H9 (cell line): ENCODE measurements at regions not wholly inside any gene's neighbourhood (a gene's known extent, or its start where the extent isn't known, plus 50 kb on each side); places are given as distances from the start of the nearest gene placed in this dataset.

Experiments used
- DNase-seq: peaks from one replicate; pipeline ENCODE4 v3.0.0-alpha.2; 2017
- H2AFZ ChIP-seq: one replicate; pipeline ENCODE4 v1.6.1; 2013; ENCODE audit warnings: mild to moderate bottlenecking, low read length, control low read depth, moderate library complexity
- H2AK5ac ChIP-seq: 2 replicates; pipeline ENCODE4 v1.6.1; 2013; ENCODE audit warnings: low read length, control low read depth, mixed read lengths; ENCODE audit not compliant: insufficient read length
- H2BK120ac ChIP-seq: one replicate; pipeline ENCODE4 v1.6.1; 2013; ENCODE audit warnings: low read depth, mild to moderate bottlenecking, low read length, control low read depth, inconsistent platforms; ENCODE audit not compliant: poor library complexity, severe bottlenecking
- H2BK12ac ChIP-seq: 2 replicates; pipeline ENCODE4 v1.6.1; 2013; ENCODE audit warnings: low read length, control low read depth, mixed read lengths, low read depth; ENCODE audit not compliant: insufficient read length
- H2BK15ac ChIP-seq: 2 replicates; pipeline ENCODE4 v1.6.1; 2013; ENCODE audit warnings: low read depth, low read length, control low read depth
- H2BK20ac ChIP-seq: one replicate; pipeline ENCODE4 v1.6.1; 2013; ENCODE audit warnings: low read depth, mild to moderate bottlenecking, low read length, control low read depth, inconsistent platforms; ENCODE audit not compliant: poor library complexity, severe bottlenecking
- H2BK5ac ChIP-seq: 2 replicates; pipeline ENCODE4 v1.6.1; 2013; ENCODE audit warnings: low read length, control low read depth, mixed read lengths; ENCODE audit not compliant: insufficient read length
- H3K14ac ChIP-seq: 2 replicates; pipeline ENCODE4 v1.6.1; 2013; ENCODE audit warnings: low read length, control low read depth; ENCODE audit not compliant: insufficient read depth
- H3K18ac ChIP-seq: 2 replicates; pipeline ENCODE4 v1.6.1; 2013; ENCODE audit warnings: low read depth, mild to moderate bottlenecking, mixed read lengths, low read length, control low read depth; ENCODE audit not compliant: insufficient read length
- H3K23ac ChIP-seq: 2 replicates; pipeline ENCODE4 v1.6.1; 2013; ENCODE audit warnings: low read length, control low read depth, mixed read lengths, low read depth; ENCODE audit not compliant: insufficient read length
- H3K23me2 ChIP-seq: 2 replicates; pipeline ENCODE4 v1.6.1; 2013; ENCODE audit warnings: low read depth, mild to moderate bottlenecking, mixed read lengths, low read length, control low read depth; ENCODE audit not compliant: insufficient read length, poor library complexity, severe bottlenecking
- H3K27ac ChIP-seq: 2 replicates; pipeline ENCODE4 v1.5.1; 2013; ENCODE audit warnings: low read length, control low read depth, mixed read lengths, low read depth; ENCODE audit not compliant: insufficient read length
- H3K27me3 ChIP-seq: 2 replicates; pipeline ENCODE4 v1.6.1; 2013; ENCODE audit warnings: low read length, control low read depth, inconsistent platforms; ENCODE audit not compliant: insufficient read depth
- H3K4ac ChIP-seq: 2 replicates; pipeline ENCODE4 v1.6.1; 2013; ENCODE audit warnings: low read depth, mild to moderate bottlenecking, control low read depth, inconsistent platforms, low read length, moderate library complexity
- H3K4me1 ChIP-seq: 2 replicates; pipeline ENCODE4 v1.6.1; 2013; ENCODE audit warnings: low read length, control low read depth, inconsistent platforms; ENCODE audit not compliant: insufficient read depth
- H3K4me2 ChIP-seq: 2 replicates; pipeline ENCODE4 v1.6.1; 2013; ENCODE audit warnings: low read length, control low read depth, mixed read lengths; ENCODE audit not compliant: insufficient read length, insufficient read depth
- H3K56ac ChIP-seq: 2 replicates; pipeline ENCODE4 v1.6.1; 2013; ENCODE audit warnings: low read depth, mild to moderate bottlenecking, mixed read lengths, low read length, control low read depth; ENCODE audit not compliant: insufficient read length
- H3K79me1 ChIP-seq: 2 replicates; pipeline ENCODE4 v1.6.1; 2013; ENCODE audit warnings: low read depth, mild to moderate bottlenecking, moderate library complexity, low read length, control low read depth, inconsistent platforms; ENCODE audit not compliant: insufficient read depth, poor library complexity, severe bottlenecking
- H3K79me2 ChIP-seq: 2 replicates; pipeline ENCODE4 v1.6.1; 2013; ENCODE audit warnings: low read length, control low read depth, inconsistent platforms; ENCODE audit not compliant: insufficient read depth
- H3K9ac ChIP-seq: 2 replicates; pipeline ENCODE4 v1.6.1; 2013; ENCODE audit warnings: low read length, control low read depth, mixed read lengths; ENCODE audit not compliant: insufficient read length; ENCODE audit errors: extremely low read depth
- H3K9me3 ChIP-seq: one replicate; pipeline ENCODE4 v1.6.1; 2013; ENCODE audit warnings: low read depth, low read length, inconsistent platforms; ENCODE audit not compliant: control insufficient read depth
- H3T11ph ChIP-seq: one replicate; pipeline ENCODE4 v1.6.1; 2013; ENCODE audit warnings: mild to moderate bottlenecking, low read length, control low read depth, inconsistent platforms
- H4K20me1 ChIP-seq: one replicate; pipeline ENCODE4 v1.6.1; 2013; ENCODE audit not compliant: control insufficient read depth, insufficient read length, insufficient read depth
- H4K5ac ChIP-seq: 2 replicates; pipeline ENCODE4 v1.6.1; 2013; ENCODE audit warnings: low read depth, mild to moderate bottlenecking, mixed read lengths, low read length, control low read depth; ENCODE audit not compliant: insufficient read length
- H4K8ac ChIP-seq: replicated peaks from 2 replicates; pipeline ENCODE4 v1.6.1; 2013; ENCODE audit warnings: low read length, control low read depth, mixed read lengths, low read depth; ENCODE audit not compliant: insufficient read length
- H4K91ac ChIP-seq: 2 replicates; pipeline ENCODE4 v1.6.1; 2013; ENCODE audit warnings: low read depth, mild to moderate bottlenecking, moderate library complexity, mixed read lengths, low read length, control low read depth; ENCODE audit not compliant: insufficient read length
- H3K27ac Mint-ChIP-seq, 3 experiments: 2 replicates in 2 of 3; 3 replicates in 1 of 3; pipeline ENCODE4 v1.8.0; 2020 to 2021; ENCODE audit warnings: mixed read lengths in 3 of 3, mild to moderate bottlenecking in 1 of 3, moderate library complexity in 1 of 3
- H3K27me3 Mint-ChIP-seq: 2 replicates; pipeline ENCODE4 v1.8.0; 2021; ENCODE audit warnings: low read depth, mild to moderate bottlenecking, moderate library complexity, mixed read lengths
- H3K36me3 Mint-ChIP-seq, 3 experiments: 2 replicates in 2 of 3; 3 replicates in 1 of 3; pipeline ENCODE4 v1.8.0; 2020 to 2021; ENCODE audit warnings: low read depth in 3 of 3, mixed read lengths in 3 of 3; ENCODE audit not compliant: insufficient read depth in 1 of 3
- H3K4me1 Mint-ChIP-seq, 2 experiments: 2 replicates each; pipeline ENCODE4 v1.8.0; 2020; ENCODE audit warnings: mixed read lengths in 2 of 2
- H3K4me3 Mint-ChIP-seq, 2 experiments: 2 replicates in 1 of 2; 3 replicates in 1 of 2; pipeline ENCODE4 v1.8.0; 2020 to 2021; ENCODE audit warnings: mild to moderate bottlenecking in 2 of 2, mixed read lengths in 2 of 2, moderate library complexity in 1 of 2
- H3K9me3 Mint-ChIP-seq, 2 experiments: 2 replicates in 1 of 2; 3 replicates in 1 of 2; pipeline ENCODE4 v1.8.0; 2020; ENCODE audit warnings: mild to moderate bottlenecking in 2 of 2, mixed read lengths in 2 of 2, moderate library complexity in 1 of 2
- WGBS: extraction: QIAGEN DNeasy Blood & Tissue Kit; methylation state at CpG from one replicate; pipeline ENCODE4 v1.1.7; 2013; ENCODE audit warnings: missing lambda C conversion rate, low lambda C conversion rate, mixed read lengths; ENCODE audit not compliant: insufficient read length; ENCODE audit errors: extremely low coverage; 5-methylcytosine and 5-hydroxymethylcytosine counted together
- TF ChIP-seq, protein P1 (sequence below): fragments of 200-600 bp; sonication (generic); conservative IDR thresholded peaks from 3 replicates; pipeline ENCODE4 v1.8.0; 2021; ENCODE audit warnings: antibody characterized with exemption, mild to moderate bottlenecking

GRCh38 chr4:8739317-8739716 lies 132.3 kb downstream of the HMX1 start:
- no peak overlapping the region for H2BK20ac ChIP-seq
- H3K23ac ChIP-seq, result no peak overlapping the region
- no peak overlapping the region for H3K18ac ChIP-seq
- no peaks in the 10 kb centered on the region for H3K27me3 ChIP-seq
- Mint-ChIP-seq H3K4me3 (no peak overlapping the region), H3K9me3 (peaks cover 6 to 10% of the 10 kb centered on the region in 2 experiments), H3K27me3 (peaks cover 5% of the 10 kb centered on the region), H3K36me3 (peaks cover 0 to 6% (median 0%) of the 10 kb centered on the region in 3 experiments; a peak in 3 of 7 replicates), H3K27ac (no peak overlapping the region), H3K4me1 (peaks cover 4 to 16% of the 10 kb centered on the region in 2 experiments; a peak in 3 of 4 replicates)
- H3K4me2 ChIP-seq, result no peak overlapping the region
- H3K4ac ChIP-seq, result no peak overlapping the region
- no CpG with 5 or more reads among the region's 11 CpGs for WGBS
- H3K9ac ChIP-seq, result no peak overlapping the region
- no peak overlapping the region for H3K27ac ChIP-seq
- H3K79me2 ChIP-seq, result no peaks in the 10 kb centered on the region
- no peak overlapping the region for H4K91ac ChIP-seq
- H3K23me2 ChIP-seq, result no peaks in the 10 kb centered on the region
- no peaks in the 10 kb centered on the region for H3K4me1 ChIP-seq
- no peak overlapping the region for H2BK12ac ChIP-seq
- no peak overlapping the region for H2BK5ac ChIP-seq
- no peak overlapping the region for H4K5ac ChIP-seq
- H2BK15ac ChIP-seq, result no peak overlapping the region
- no peaks in the 10 kb centered on the region for H3K79me1 ChIP-seq
- no peak overlapping the region for H3K14ac ChIP-seq
- no peak overlapping the region for H3T11ph ChIP-seq
- H2AK5ac ChIP-seq, result no peak overlapping the region
- no peaks in the 10 kb centered on the region for H4K20me1 ChIP-seq
- DNase-seq, result no peak
- no peak overlapping the region for H4K8ac ChIP-seq
- no peak overlapping the region for H2AFZ ChIP-seq
- TF ChIP-seq, protein P1, sequence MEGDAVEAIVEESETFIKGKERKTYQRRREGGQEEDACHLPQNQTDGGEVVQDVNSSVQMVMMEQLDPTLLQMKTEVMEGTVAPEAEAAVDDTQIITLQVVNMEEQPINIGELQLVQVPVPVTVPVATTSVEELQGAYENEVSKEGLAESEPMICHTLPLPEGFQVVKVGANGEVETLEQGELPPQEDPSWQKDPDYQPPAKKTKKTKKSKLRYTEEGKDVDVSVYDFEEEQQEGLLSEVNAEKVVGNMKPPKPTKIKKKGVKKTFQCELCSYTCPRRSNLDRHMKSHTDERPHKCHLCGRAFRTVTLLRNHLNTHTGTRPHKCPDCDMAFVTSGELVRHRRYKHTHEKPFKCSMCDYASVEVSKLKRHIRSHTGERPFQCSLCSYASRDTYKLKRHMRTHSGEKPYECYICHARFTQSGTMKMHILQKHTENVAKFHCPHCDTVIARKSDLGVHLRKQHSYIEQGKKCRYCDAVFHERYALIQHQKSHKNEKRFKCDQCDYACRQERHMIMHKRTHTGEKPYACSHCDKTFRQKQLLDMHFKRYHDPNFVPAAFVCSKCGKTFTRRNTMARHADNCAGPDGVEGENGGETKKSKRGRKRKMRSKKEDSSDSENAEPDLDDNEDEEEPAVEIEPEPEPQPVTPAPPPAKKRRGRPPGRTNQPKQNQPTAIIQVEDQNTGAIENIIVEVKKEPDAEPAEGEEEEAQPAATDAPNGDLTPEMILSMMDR, result no peak
- no peaks in the 10 kb centered on the region for H3K9me3 ChIP-seq
- H3K56ac ChIP-seq, result no peak overlapping the region
- H2BK120ac ChIP-seq, result no peak overlapping the region
